Stomach (tissue), 4 donors: ENCODE measurements at regions not wholly inside any gene's neighbourhood (a gene's known extent, or its start where the extent isn't known, plus 50 kb on each side); places are given as distances from the start of the nearest gene placed in this dataset.

Source experiments
- CTCF ChIP-seq, 7 experiments: fragments of 450-650 bp in 4 of 7; fragments of 200-600 bp in 3 of 7; sonication (generic) in 3 of 7; IDR thresholded peaks; one replicate each; pipeline ENCODE4 v1.5.1; 2016 to 2019; ENCODE audit warnings: antibody characterized with exemption in 7 of 7, control low read depth in 2 of 7, mild to moderate bottlenecking in 1 of 7
- EP300 ChIP-seq: sonication (generic); formaldehyde crosslinking; IDR thresholded peaks from one replicate; pipeline ENCODE4 v1.6.1; 2017; ENCODE audit warnings: antibody characterized with exemption
- POLR2A ChIP-seq, 4 donors: fragments of 450-650 bp; IDR thresholded peaks; one replicate each; pipeline ENCODE4 v1.6.1; 2016; ENCODE audit warnings: antibody characterized with exemption in 4 of 4, control low read depth in 2 of 4, mild to moderate bottlenecking in 1 of 4, moderate library complexity in 1 of 4
- POLR2AphosphoS5 ChIP-seq, 3 donors: sonication (generic); formaldehyde crosslinking; IDR thresholded peaks; one replicate each; pipeline ENCODE4 v1.6.1; 2016; ENCODE audit warnings: antibody characterized with exemption in 3 of 3

- TF ChIP-seq CTCF (IDR thresholded peaks at IDR 0.05) (no peak), POLR2AphosphoS5 (IDR thresholded peaks at IDR 0.05) (no peak), POLR2A (IDR thresholded peaks at IDR 0.05) (no peak), EP300 (no peak)
Measured at GRCh38 chr5:77876316-77876715, 100.2 kb upstream of the TBCA start.
